ENCODE measurements at regions not wholly inside any gene's neighbourhood (a gene's known extent, or its start where the extent isn't known, plus 50 kb on each side); places are given as distances from the start of the nearest gene placed in this dataset.

- TF ChIP-seq CREB1 (CRISPR knock-in tag; IDR thresholded peaks at IDR 0.05; ENCODE audit: low read depth) (no peak), EZH2 (IDR thresholded peaks at IDR 0.05; ENCODE audit: low read depth, unreplicated experiment) (no peak), POLR2AphosphoS5 (IDR thresholded peaks at IDR 0.05; ENCODE audit: low read depth) (no peak), ZNF331 (CRISPR knock-in tag; IDR thresholded peaks at IDR 0.05; ENCODE audit: low read depth) (no peak), NANOG (IDR thresholded peaks at IDR 0.05; ENCODE audit: borderline replicate concordance) (no peak), STAT1 (IDR thresholded peaks at IDR 0.05; ENCODE audit: unreplicated experiment) (no peak)
- TF ChIP-seq, protein P1, sequence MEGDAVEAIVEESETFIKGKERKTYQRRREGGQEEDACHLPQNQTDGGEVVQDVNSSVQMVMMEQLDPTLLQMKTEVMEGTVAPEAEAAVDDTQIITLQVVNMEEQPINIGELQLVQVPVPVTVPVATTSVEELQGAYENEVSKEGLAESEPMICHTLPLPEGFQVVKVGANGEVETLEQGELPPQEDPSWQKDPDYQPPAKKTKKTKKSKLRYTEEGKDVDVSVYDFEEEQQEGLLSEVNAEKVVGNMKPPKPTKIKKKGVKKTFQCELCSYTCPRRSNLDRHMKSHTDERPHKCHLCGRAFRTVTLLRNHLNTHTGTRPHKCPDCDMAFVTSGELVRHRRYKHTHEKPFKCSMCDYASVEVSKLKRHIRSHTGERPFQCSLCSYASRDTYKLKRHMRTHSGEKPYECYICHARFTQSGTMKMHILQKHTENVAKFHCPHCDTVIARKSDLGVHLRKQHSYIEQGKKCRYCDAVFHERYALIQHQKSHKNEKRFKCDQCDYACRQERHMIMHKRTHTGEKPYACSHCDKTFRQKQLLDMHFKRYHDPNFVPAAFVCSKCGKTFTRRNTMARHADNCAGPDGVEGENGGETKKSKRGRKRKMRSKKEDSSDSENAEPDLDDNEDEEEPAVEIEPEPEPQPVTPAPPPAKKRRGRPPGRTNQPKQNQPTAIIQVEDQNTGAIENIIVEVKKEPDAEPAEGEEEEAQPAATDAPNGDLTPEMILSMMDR (conservative IDR thresholded peaks at IDR 0.05; ENCODE audit: low read depth in 2 of 2) = no peak
- no peak for ATAC-seq
- Histone ChIP-seq H3K9me2 (ENCODE audit: insufficient read depth) (no peaks in the 10 kb centered on the region), H3K4me2 (no peak overlapping the region), H3K27me3 (ENCODE audit: insufficient read depth) (no peaks in the 10 kb centered on the region), H4K20me1 (replicated peaks; ENCODE audit: insufficient read depth) (no peaks in the 10 kb centered on the region), H3K4me3 (no peak overlapping the region), H3K36me3 (ENCODE audit: insufficient read depth) (no peaks in the 10 kb centered on the region), H2AFZ (no peak overlapping the region), H3F3A (replicated peaks; ENCODE audit: low read depth) (no peaks in the 10 kb centered on the region), H3K79me2 (replicated peaks; ENCODE audit: insufficient read depth) (no peaks in the 10 kb centered on the region), H3K27ac (ENCODE audit: low read depth) (no peak overlapping the region), H3K4me1 (ENCODE audit: insufficient read depth) (no peaks in the 10 kb centered on the region; the same call in 1 of the 2 replicates)
- Mint-ChIP-seq H3K4me3 (no peak overlapping the region), H3K27ac (no peak overlapping the region), H3K36me3 (ENCODE audit: low read depth) (no peaks in the 10 kb centered on the region), H3K9me3 (no peaks in the 10 kb centered on the region), H3K4me1 (peaks cover 15% of the 10 kb centered on the region), H3K27me3 (ENCODE audit: insufficient read depth, low read depth, poor library complexity) (no peaks in the 10 kb centered on the region)
- DNase-seq (ENCODE audit: low spot score) = no peak
Observed at GRCh38 chr2:146244131-146244530, 1600.7 kb upstream of the ACVR2A start.

GRCh38 chr2:146241023-146241422 is 1603.8 kb upstream of the ACVR2A start:
- no peaks in the 10 kb centered on the region for H3K36me3 Mint-ChIP-seq (ENCODE audit: low read depth)
- Histone ChIP-seq H3K27me3 (ENCODE audit: insufficient read depth) (no peaks in the 10 kb centered on the region), H3K9me2 (ENCODE audit: insufficient read depth) (no peaks in the 10 kb centered on the region)

More at GRCh38 chr2:146241023-146241422, 1603.8 kb upstream of the ACVR2A start:
- no peaks in the 10 kb centered on the region for H3K36me3 ChIP-seq (ENCODE audit: insufficient read depth)
- H2AFZ ChIP-seq = no peak overlapping the region; the same call in 1 of the 2 replicates
- Mint-ChIP-seq H3K4me1 (peaks cover 6% of the 10 kb centered on the region; the same call in 2 of the 3 replicates), H3K27ac (no peak overlapping the region), H3K4me3 (no peak overlapping the region), H3K27me3 (ENCODE audit: insufficient read depth, low read depth, poor library complexity) (peaks cover 1% of the 10 kb centered on the region), H3K9me3 (no peaks in the 10 kb centered on the region)
- no peak overlapping the region for H3K4me2 ChIP-seq
- ATAC-seq (no peak), DNase-seq (ENCODE audit: low spot score) (no peak)
- no peaks in the 10 kb centered on the region for H3F3A ChIP-seq (replicated peaks; ENCODE audit: low read depth)
- no peaks in the 10 kb centered on the region for H4K20me1 ChIP-seq (replicated peaks; ENCODE audit: insufficient read depth)
- no peak overlapping the region for H3K27ac ChIP-seq (ENCODE audit: low read depth)
- TF ChIP-seq ZNF331 (CRISPR knock-in tag; IDR thresholded peaks at IDR 0.05; ENCODE audit: low read depth) = no peak
- TF ChIP-seq EZH2 (IDR thresholded peaks at IDR 0.05; ENCODE audit: low read depth, unreplicated experiment) = no peak
- TF ChIP-seq, protein P1 (conservative IDR thresholded peaks at IDR 0.05; ENCODE audit: low read depth in 2 of 2) = no peak
- TF ChIP-seq JUNB (IDR thresholded peaks at IDR 0.05; ENCODE audit: unreplicated experiment) = no peak
- no peak for TF ChIP-seq ZNF114 (CRISPR knock-in tag; IDR thresholded peaks at IDR 0.05)
- TF ChIP-seq NANOG (IDR thresholded peaks at IDR 0.05; ENCODE audit: borderline replicate concordance) = no peak
- TF ChIP-seq, protein P2, sequence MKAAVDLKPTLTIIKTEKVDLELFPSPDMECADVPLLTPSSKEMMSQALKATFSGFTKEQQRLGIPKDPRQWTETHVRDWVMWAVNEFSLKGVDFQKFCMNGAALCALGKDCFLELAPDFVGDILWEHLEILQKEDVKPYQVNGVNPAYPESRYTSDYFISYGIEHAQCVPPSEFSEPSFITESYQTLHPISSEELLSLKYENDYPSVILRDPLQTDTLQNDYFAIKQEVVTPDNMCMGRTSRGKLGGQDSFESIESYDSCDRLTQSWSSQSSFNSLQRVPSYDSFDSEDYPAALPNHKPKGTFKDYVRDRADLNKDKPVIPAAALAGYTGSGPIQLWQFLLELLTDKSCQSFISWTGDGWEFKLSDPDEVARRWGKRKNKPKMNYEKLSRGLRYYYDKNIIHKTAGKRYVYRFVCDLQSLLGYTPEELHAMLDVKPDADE (IDR thresholded peaks at IDR 0.05) = no peak
- TF ChIP-seq CREB1 (CRISPR knock-in tag; IDR thresholded peaks at IDR 0.05; ENCODE audit: low read depth) = no peak
- TF ChIP-seq, protein P3, sequence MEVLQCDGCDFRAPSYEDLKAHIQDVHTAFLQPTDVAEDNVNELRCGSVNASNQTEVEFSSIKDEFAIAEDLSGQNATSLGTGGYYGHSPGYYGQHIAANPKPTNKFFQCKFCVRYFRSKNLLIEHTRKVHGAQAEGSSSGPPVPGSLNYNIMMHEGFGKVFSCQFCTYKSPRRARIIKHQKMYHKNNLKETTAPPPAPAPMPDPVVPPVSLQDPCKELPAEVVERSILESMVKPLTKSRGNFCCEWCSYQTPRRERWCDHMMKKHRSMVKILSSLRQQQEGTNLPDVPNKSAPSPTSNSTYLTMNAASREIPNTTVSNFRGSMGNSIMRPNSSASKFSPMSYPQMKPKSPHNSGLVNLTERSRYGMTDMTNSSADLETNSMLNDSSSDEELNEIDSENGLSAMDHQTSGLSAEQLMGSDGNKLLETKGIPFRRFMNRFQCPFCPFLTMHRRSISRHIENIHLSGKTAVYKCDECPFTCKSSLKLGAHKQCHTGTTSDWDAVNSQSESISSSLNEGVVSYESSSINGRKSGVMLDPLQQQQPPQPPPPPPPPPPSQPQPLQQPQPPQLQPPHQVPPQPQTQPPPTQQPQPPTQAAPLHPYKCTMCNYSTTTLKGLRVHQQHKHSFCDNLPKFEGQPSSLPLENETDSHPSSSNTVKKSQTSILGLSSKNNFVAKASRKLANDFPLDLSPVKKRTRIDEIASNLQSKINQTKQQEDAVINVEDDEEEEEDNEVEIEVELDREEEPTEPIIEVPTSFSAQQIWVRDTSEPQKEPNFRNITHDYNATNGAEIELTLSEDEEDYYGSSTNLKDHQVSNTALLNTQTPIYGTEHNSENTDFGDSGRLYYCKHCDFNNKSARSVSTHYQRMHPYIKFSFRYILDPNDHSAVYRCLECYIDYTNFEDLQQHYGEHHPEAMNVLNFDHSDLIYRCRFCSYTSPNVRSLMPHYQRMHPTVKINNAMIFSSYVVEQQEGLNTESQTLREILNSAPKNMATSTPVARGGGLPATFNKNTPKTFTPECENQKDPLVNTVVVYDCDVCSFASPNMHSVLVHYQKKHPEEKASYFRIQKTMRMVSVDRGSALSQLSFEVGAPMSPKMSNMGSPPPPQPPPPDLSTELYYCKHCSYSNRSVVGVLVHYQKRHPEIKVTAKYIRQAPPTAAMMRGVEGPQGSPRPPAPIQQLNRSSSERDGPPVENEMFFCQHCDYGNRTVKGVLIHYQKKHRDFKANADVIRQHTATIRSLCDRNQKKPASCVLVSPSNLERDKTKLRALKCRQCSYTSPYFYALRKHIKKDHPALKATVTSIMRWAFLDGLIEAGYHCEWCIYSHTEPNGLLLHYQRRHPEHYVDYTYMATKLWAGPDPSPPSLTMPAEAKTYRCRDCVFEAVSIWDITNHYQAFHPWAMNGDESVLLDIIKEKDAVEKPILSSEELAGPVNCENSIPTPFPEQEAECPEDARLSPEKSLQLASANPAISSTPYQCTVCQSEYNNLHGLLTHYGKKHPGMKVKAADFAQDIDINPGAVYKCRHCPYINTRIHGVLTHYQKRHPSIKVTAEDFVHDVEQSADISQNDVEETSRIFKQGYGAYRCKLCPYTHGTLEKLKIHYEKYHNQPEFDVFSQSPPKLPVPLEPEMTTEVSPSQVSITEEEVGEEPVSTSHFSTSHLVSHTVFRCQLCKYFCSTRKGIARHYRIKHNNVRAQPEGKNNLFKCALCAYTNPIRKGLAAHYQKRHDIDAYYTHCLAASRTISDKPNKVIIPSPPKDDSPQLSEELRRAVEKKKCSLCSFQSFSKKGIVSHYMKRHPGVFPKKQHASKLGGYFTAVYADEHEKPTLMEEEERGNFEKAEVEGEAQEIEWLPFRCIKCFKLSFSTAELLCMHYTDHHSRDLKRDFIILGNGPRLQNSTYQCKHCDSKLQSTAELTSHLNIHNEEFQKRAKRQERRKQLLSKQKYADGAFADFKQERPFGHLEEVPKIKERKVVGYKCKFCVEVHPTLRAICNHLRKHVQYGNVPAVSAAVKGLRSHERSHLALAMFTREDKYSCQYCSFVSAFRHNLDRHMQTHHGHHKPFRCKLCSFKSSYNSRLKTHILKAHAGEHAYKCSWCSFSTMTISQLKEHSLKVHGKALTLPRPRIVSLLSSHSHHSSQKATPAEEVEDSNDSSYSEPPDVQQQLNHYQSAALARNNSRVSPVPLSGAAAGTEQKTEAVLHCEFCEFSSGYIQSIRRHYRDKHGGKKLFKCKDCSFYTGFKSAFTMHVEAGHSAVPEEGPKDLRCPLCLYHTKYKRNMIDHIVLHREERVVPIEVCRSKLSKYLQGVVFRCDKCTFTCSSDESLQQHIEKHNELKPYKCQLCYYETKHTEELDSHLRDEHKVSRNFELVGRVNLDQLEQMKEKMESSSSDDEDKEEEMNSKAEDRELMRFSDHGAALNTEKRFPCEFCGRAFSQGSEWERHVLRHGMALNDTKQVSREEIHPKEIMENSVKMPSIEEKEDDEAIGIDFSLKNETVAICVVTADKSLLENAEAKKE (CRISPR knock-in tag; IDR thresholded peaks at IDR 0.05) = no peak
- no peaks in the 10 kb centered on the region for H3K79me2 ChIP-seq (replicated peaks; ENCODE audit: insufficient read depth)
- no peaks in the 10 kb centered on the region; the same call in 1 of the 2 replicates for H3K4me1 ChIP-seq (ENCODE audit: insufficient read depth)
- H3K4me3 ChIP-seq = no peak overlapping the region

Measured in GM23338 (cell line).